AG04450 (cell line): ENCODE measurements at regions not wholly inside any gene's neighbourhood (a gene's known extent, or its start where the extent isn't known, plus 50 kb on each side); places are given as distances from the start of the nearest gene placed in this dataset.

Experiments
- CTCF ChIA-PET: fragments of 300-600, 350-600 bp; formaldehyde crosslinking; extraction: SDS; loops from one replicate; lab custom pipeline; 2022; ENCODE audit warnings: antibody characterized with exemption, inconsistent platforms; lab: Charles Lee
- POLR2A ChIA-PET: fragments of 350-600 bp; formaldehyde crosslinking; extraction: SDS; loops from one replicate; lab custom pipeline; 2021; ENCODE audit warnings: antibody characterized with exemption, inconsistent platforms; lab: Yijun Ruan, JAX
- DNase-seq: peaks from one replicate; pipeline ENCODE4 v3.0.0-alpha.2; 2011; ENCODE audit warnings: low read depth, low spot score
- H3K27ac ChIP-seq: one replicate; pipeline ENCODE4 v1.5.1; 2012; ENCODE audit warnings: low read depth, low read length, control low read depth
- H3K27me3 ChIP-seq: one replicate; pipeline ENCODE4 v1.6.0; 2012; ENCODE audit warnings: low read length; ENCODE audit not compliant: control insufficient read depth, insufficient read depth
- H3K4me3 ChIP-seq: 2 replicates; pipeline ENCODE4 v1.5.1; 2011; ENCODE audit warnings: mild to moderate bottlenecking, low read depth, low read length, control low read depth
- H3K9me3 ChIP-seq: 2 replicates; pipeline ENCODE4 v1.5.1; 2012; ENCODE audit warnings: low read length; ENCODE audit not compliant: control insufficient read depth, insufficient read depth
- CTCF ChIP-seq: IDR thresholded peaks from 2 replicates; pipeline ENCODE4 v1.5.1; 2011; ENCODE audit warnings: low read depth, low read length, control low read depth, inconsistent platforms

- H3K27me3 ChIP-seq: no peaks in the 10 kb centered on the region
- ChIA-PET POLR2A (no interaction called here), CTCF (no interaction called here)
- DNase-seq: no peak
- no peak overlapping the region for H3K27ac ChIP-seq
- no peak for TF ChIP-seq CTCF
- H3K4me3 ChIP-seq: no peak overlapping the region
- H3K9me3 ChIP-seq: no peaks in the 10 kb centered on the region
These were observed 675.9 kb upstream of the ADGRL4 start for GRCh38 chr1:79682478-79682877.

- no peak for TF ChIP-seq CTCF
- DNase-seq: no peak
- Histone ChIP-seq H3K27me3 (no peaks in the 10 kb centered on the region), H3K4me3 (no peak overlapping the region), H3K27ac (no peak overlapping the region), H3K9me3 (no peaks in the 10 kb centered on the region)
- ChIA-PET CTCF (no interaction called here), POLR2A (no interaction called here)
These were observed 674.9 kb upstream of the ADGRL4 start for GRCh38 chr1:79681382-79681781.

GRCh38 chr1:79679916-79680315 is 673.4 kb upstream of the ADGRL4 start:
- H3K27ac ChIP-seq: no peak overlapping the region
- no peaks in the 10 kb centered on the region for H3K9me3 ChIP-seq
- CTCF ChIA-PET: no interaction called here
- no peak for TF ChIP-seq CTCF
- no peaks in the 10 kb centered on the region for H3K27me3 ChIP-seq
- no peak overlapping the region for H3K4me3 ChIP-seq
- DNase-seq: no peak
- POLR2A ChIA-PET: interaction anchor here (0.6 kb wide), 1 partner anchor 304 kb away, joined by 4 read pairs; no protein-coding TSS in a partner anchor

- ChIA-PET CTCF (no interaction called here), POLR2A (no interaction called here)
- Histone ChIP-seq H3K9me3 (no peaks in the 10 kb centered on the region), H3K4me3 (no peak overlapping the region), H3K27me3 (no peaks in the 10 kb centered on the region), H3K27ac (no peak overlapping the region)
- TF ChIP-seq CTCF: no peak
- no peak for DNase-seq
These were observed 661.5 kb upstream of the ADGRL4 start for GRCh38 chr1:79667848-79668696.

- no peak for DNase-seq
- no peak overlapping the region for H3K27ac ChIP-seq
- CTCF ChIA-PET: no interaction called here
- no peaks in the 10 kb centered on the region for H3K9me3 ChIP-seq
- H3K4me3 ChIP-seq: no peak overlapping the region
- POLR2A ChIA-PET: no interaction called here
- TF ChIP-seq CTCF: no peak
- H3K27me3 ChIP-seq: no peaks in the 10 kb centered on the region
These were observed 660.6 kb upstream of the ADGRL4 start for GRCh38 chr1:79667166-79667565.
